GM13977 (cell line): ENCODE measurements at regions not wholly inside any gene's neighbourhood (a gene's known extent, or its start where the extent isn't known, plus 50 kb on each side); places are given as distances from the start of the nearest gene placed in this dataset.

Source experiments
- DNase-seq: peaks from one replicate; pipeline ENCODE4 v3.0.0; 2012; ENCODE audit warnings: low spot score
- CTCF ChIP-seq: IDR thresholded peaks from 2 replicates; pipeline ENCODE4 v1.5.1; 2012; ENCODE audit warnings: mild to moderate bottlenecking, control low read depth; ENCODE audit not compliant: insufficient read depth; ENCODE audit errors: extremely low read depth, missing control alignments
- in situ Hi-C: fragments of 300-500 bp; cut with MboI; formaldehyde crosslinking; loops from one replicate; pipeline ENCODE4 v1.12.0; 2022; ENCODE audit warnings: low sequenced_read_pairs, low pct_unique_long_range_greater_than_20kb, mixed read lengths, inconsistent platforms; ENCODE audit not compliant: unreplicated experiment

GRCh38 chr3:106826791-106827311, 550.4 kb upstream of the CCDC54 start:
- TF ChIP-seq CTCF, result no peak
- in situ Hi-C loops, result no loop called here
- no peak for DNase-seq

GRCh38 chr3:106827515-106828213, 549.6 kb upstream of the CCDC54 start:
- no peak for DNase-seq
- in situ Hi-C loops, result no loop called here
- no peak for TF ChIP-seq CTCF

GRCh38 chr3:106829206-106829605, 548.0 kb upstream of the CCDC54 start:
- DNase-seq, result no peak
- TF ChIP-seq CTCF, result no peak
- in situ Hi-C loops, result no loop called here

- DNase-seq, result no peak
- TF ChIP-seq CTCF, result no peak
- in situ Hi-C loops, result no loop called here
Observed at GRCh38 chr3:106830334-106830733, 546.9 kb upstream of the CCDC54 start.

GRCh38 chr3:106836906-106837305, 540.3 kb upstream of the CCDC54 start:
- TF ChIP-seq CTCF, result no peak
- in situ Hi-C loops, result no loop called here
- no peak for DNase-seq

GRCh38 chr3:106837616-106838015, 539.6 kb upstream of the CCDC54 start:
- in situ Hi-C loops, result no loop called here
- DNase-seq, result no peak
- TF ChIP-seq CTCF, result no peak
